Neural crest cell (in vitro differentiated cells): ENCODE measurements at regions not wholly inside any gene's neighbourhood (a gene's known extent, or its start where the extent isn't known, plus 50 kb on each side); places are given as distances from the start of the nearest gene placed in this dataset.

Experiments used
- DNase-seq: peaks from one replicate; pipeline ENCODE4 v3.0.0; 2021; ENCODE audit warnings: low read depth, mixed read lengths, low spot score
- H3K27ac Mint-ChIP-seq: one replicate; pipeline ENCODE4 v1.8.0; 2021; ENCODE audit warnings: mild to moderate bottlenecking, mixed read lengths; ENCODE audit not compliant: unreplicated experiment
- H3K27me3 Mint-ChIP-seq: 2 replicates; pipeline ENCODE4 v1.8.0; 2021; ENCODE audit warnings: low read depth, mild to moderate bottlenecking, mixed read lengths
- H3K36me3 Mint-ChIP-seq: 2 replicates; pipeline ENCODE4 v1.8.0; 2021; ENCODE audit warnings: low read depth, mild to moderate bottlenecking, mixed read lengths
- H3K4me1 Mint-ChIP-seq: 2 replicates; pipeline ENCODE4 v1.8.0; 2021; ENCODE audit warnings: mixed read lengths
- H3K4me3 Mint-ChIP-seq: one replicate; pipeline ENCODE4 v1.8.0; 2021; ENCODE audit warnings: mild to moderate bottlenecking, mixed read lengths
- H3K9me3 Mint-ChIP-seq: 2 replicates; pipeline ENCODE4 v1.8.0; 2021; ENCODE audit warnings: mixed read lengths
- CTCF ChIP-seq: fragments of 200-600 bp; sonication (generic); conservative IDR thresholded peaks from 2 replicates; pipeline ENCODE4 v1.5.0; 2021; ENCODE audit warnings: antibody characterized with exemption, mild to moderate bottlenecking

GRCh38 chr10:20970044-20970443, 72.9 kb upstream of the NEBL start:
- no peaks in the 10 kb centered on the region for H3K36me3 Mint-ChIP-seq
- H3K27ac Mint-ChIP-seq: no peak overlapping the region
- H3K4me1 Mint-ChIP-seq: no peaks in the 10 kb centered on the region
- no peak for DNase-seq
- H3K27me3 Mint-ChIP-seq: no peaks in the 10 kb centered on the region
- no peak for TF ChIP-seq CTCF
- H3K4me3 Mint-ChIP-seq: no peak overlapping the region
- H3K9me3 Mint-ChIP-seq: no peaks in the 10 kb centered on the region

- Mint-ChIP-seq H3K36me3 (no peaks in the 10 kb centered on the region), H3K4me3 (no peak overlapping the region), H3K27ac (no peak overlapping the region), H3K9me3 (no peaks in the 10 kb centered on the region), H3K27me3 (no peaks in the 10 kb centered on the region), H3K4me1 (peaks cover 7% of the 10 kb centered on the region)
- TF ChIP-seq CTCF: no peak
- no peak for DNase-seq
Measured at GRCh38 chr10:20966426-20966825, 69.3 kb upstream of the NEBL start.

- Mint-ChIP-seq H3K4me3 (no peak overlapping the region), H3K4me1 (peaks cover 8% of the 10 kb centered on the region), H3K36me3 (no peaks in the 10 kb centered on the region), H3K27me3 (no peaks in the 10 kb centered on the region), H3K9me3 (no peaks in the 10 kb centered on the region), H3K27ac (no peak overlapping the region)
- DNase-seq: no peak
- no peak for TF ChIP-seq CTCF
Measured at GRCh38 chr10:20963721-20964595, 66.8 kb upstream of the NEBL start.

GRCh38 chr10:20963056-20963455, 65.9 kb upstream of the NEBL start:
- no peaks in the 10 kb centered on the region for H3K27me3 Mint-ChIP-seq
- peaks cover 8% of the 10 kb centered on the region for H3K4me1 Mint-ChIP-seq
- H3K36me3 Mint-ChIP-seq: no peaks in the 10 kb centered on the region
- no peak for DNase-seq
- no peak overlapping the region for H3K27ac Mint-ChIP-seq
- no peaks in the 10 kb centered on the region for H3K9me3 Mint-ChIP-seq
- no peak overlapping the region for H3K4me3 Mint-ChIP-seq
- TF ChIP-seq CTCF: no peak

GRCh38 chr10:20962165-20962564, 65.1 kb upstream of the NEBL start:
- H3K27me3 Mint-ChIP-seq: no peaks in the 10 kb centered on the region

More at GRCh38 chr10:20962165-20962564, 65.1 kb upstream of the NEBL start:
- Mint-ChIP-seq H3K9me3 (no peaks in the 10 kb centered on the region), H3K4me3 (no peak overlapping the region), H3K4me1 (peaks cover 8% of the 10 kb centered on the region), H3K27ac (no peak overlapping the region), H3K36me3 (no peaks in the 10 kb centered on the region)
- DNase-seq: no peak
- no peak for TF ChIP-seq CTCF
